ENCODE measurements at regions not wholly inside any gene's neighbourhood (a gene's known extent, or its start where the extent isn't known, plus 50 kb on each side); places are given as distances from the start of the nearest gene placed in this dataset.

DNA sequence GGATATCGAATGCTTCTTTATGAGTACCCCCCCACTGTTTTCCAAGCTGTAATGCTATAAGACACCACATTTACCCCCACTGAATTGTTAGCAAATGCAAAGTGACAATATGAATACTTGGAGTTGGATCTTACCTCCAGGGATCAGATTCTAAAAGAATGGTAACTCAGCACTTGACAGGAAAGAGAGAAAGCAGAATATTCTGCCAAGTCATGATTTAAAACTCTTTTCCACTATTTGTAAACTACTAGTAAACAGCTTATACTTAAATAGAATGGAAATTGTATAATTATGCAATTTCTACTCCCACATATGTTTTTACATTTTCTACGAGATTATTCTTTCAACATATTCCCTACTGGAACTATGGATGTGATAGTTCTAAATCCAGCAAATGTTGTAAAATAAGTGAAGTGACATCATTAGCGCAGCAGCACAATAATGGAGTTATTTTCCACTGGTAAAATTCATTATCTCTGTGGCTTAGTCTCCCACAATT lies 56.0 kb upstream of the TFEC start:
- TF ChIP-seq POLR2A (IDR thresholded peaks at IDR 0.05; ENCODE audit: low read length) (no peak), GATA1 (IDR thresholded peaks at IDR 0.05; ENCODE audit: low read depth, low read length) (no peak)
